ENCODE measurements at regions not wholly inside any gene's neighbourhood (a gene's known extent, or its start where the extent isn't known, plus 50 kb on each side); places are given as distances from the start of the nearest gene placed in this dataset.

- DNase-seq (ENCODE audit: low read depth), result no peak
These were observed 410.1 kb downstream of the OMA1 start for GRCh38 chr1:58136387-58136786.

- DNase-seq (ENCODE audit: low read depth), result no peak
These were observed 410.7 kb downstream of the OMA1 start for GRCh38 chr1:58135821-58136321.

GRCh38 chr1:58133562-58133961 lies 413.0 kb downstream of the OMA1 start:
- no peak for DNase-seq (ENCODE audit: low read depth)

- no peak for DNase-seq (ENCODE audit: low read depth)
These were observed 423.5 kb downstream of the OMA1 start for GRCh38 chr1:58123051-58123450.

GRCh38 chr1:58119971-58120370 lies 426.6 kb downstream of the OMA1 start:
- no peak for DNase-seq (ENCODE audit: low read depth)

GRCh38 chr1:58116284-58116683 lies 430.2 kb downstream of the OMA1 start:
- no peak for DNase-seq (ENCODE audit: low read depth)

GRCh38 chr1:58109646-58110200 lies 436.8 kb downstream of the OMA1 start:
- DNase-seq (ENCODE audit: low read depth), result no peak

GRCh38 chr1:58108783-58109182 lies 437.7 kb downstream of the OMA1 start:
- no peak for DNase-seq (ENCODE audit: low read depth)

- no peak for DNase-seq (ENCODE audit: low read depth)
These were observed 438.6 kb downstream of the OMA1 start for GRCh38 chr1:58107943-58108342.

GRCh38 chr1:58104960-58105359 lies 441.6 kb downstream of the OMA1 start:
- no peak for DNase-seq (ENCODE audit: low read depth)

- no peak for DNase-seq (ENCODE audit: low read depth)
These were observed 449.8 kb downstream of the OMA1 start for GRCh38 chr1:58096714-58097113.

GRCh38 chr1:58095183-58095582 lies 451.3 kb downstream of the OMA1 start:
- DNase-seq (ENCODE audit: low read depth), result no peak

GRCh38 chr1:58094221-58094620 lies 452.3 kb downstream of the OMA1 start:
- DNase-seq (ENCODE audit: low read depth), result no peak

GRCh38 chr1:58090640-58091039 lies 455.9 kb downstream of the OMA1 start:
- DNase-seq (ENCODE audit: low read depth), result no peak

- no peak for DNase-seq (ENCODE audit: low read depth)
These were observed 456.5 kb downstream of the OMA1 start for GRCh38 chr1:58089898-58090534.

- DNase-seq (ENCODE audit: low read depth), result no peak
These were observed 462.3 kb downstream of the OMA1 start for GRCh38 chr1:58084266-58084665.

- DNase-seq (ENCODE audit: low read depth), result no peak
These were observed 463.9 kb downstream of the OMA1 start for GRCh38 chr1:58082596-58082995.

- DNase-seq (ENCODE audit: low read depth), result no peak
These were observed 470.3 kb downstream of the OMA1 start for GRCh38 chr1:58076258-58076657.

- no peak for DNase-seq (ENCODE audit: low read depth)
These were observed 471.3 kb downstream of the OMA1 start for GRCh38 chr1:58075188-58075578.

- no peak for DNase-seq (ENCODE audit: low read depth)
These were observed 474.1 kb downstream of the OMA1 start for GRCh38 chr1:58072450-58072849.

- DNase-seq (ENCODE audit: low read depth), result no peak
These were observed 479.4 kb downstream of the OMA1 start for GRCh38 chr1:58067082-58067481.

GRCh38 chr1:58065520-58065919 lies 481.0 kb downstream of the OMA1 start:
- DNase-seq (ENCODE audit: low read depth), result no peak

- DNase-seq (ENCODE audit: low read depth), result no peak
These were observed 482.4 kb downstream of the OMA1 start for GRCh38 chr1:58064166-58064565.

GRCh38 chr1:58063095-58063494 lies 483.4 kb downstream of the OMA1 start:
- DNase-seq (ENCODE audit: low read depth), result no peak

Data from activated T-cell treated with anti-CD3 and anti-CD28 coated beads for 48 hours (primary cell).